ENCODE measurements at regions not wholly inside any gene's neighbourhood (a gene's known extent, or its start where the extent isn't known, plus 50 kb on each side); places are given as distances from the start of the nearest gene placed in this dataset.
A peak's percentile ranks its signal among the peaks of the same experiment; 100 is the strongest.
"Not testable (repeated sequence)": the region's sequence is repeated elsewhere in the genome, so short reads cannot be mapped to it uniquely, and the experiment has no call there.

DNA sequence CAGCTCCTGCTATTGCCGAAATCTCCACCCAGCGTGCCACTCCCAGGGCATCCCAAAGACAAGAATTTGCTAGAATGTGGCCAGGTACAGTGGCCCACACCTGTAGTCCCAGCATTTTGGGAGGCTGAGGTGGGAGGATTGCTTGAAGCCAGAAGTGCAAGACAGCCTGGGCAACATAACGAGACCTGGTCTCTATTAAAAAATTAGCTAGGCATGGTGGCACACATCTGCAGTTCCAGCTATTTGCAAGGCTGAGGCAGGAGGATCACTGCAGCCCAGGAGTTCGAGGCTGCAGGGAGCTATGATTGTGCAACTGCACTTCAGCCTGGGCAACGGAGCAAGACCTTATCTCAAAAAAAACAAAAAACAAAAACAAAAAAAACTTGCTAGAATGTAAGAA, 73.3 kb upstream of the LYZL2 start:
- DNase-seq: no peak

DNA sequence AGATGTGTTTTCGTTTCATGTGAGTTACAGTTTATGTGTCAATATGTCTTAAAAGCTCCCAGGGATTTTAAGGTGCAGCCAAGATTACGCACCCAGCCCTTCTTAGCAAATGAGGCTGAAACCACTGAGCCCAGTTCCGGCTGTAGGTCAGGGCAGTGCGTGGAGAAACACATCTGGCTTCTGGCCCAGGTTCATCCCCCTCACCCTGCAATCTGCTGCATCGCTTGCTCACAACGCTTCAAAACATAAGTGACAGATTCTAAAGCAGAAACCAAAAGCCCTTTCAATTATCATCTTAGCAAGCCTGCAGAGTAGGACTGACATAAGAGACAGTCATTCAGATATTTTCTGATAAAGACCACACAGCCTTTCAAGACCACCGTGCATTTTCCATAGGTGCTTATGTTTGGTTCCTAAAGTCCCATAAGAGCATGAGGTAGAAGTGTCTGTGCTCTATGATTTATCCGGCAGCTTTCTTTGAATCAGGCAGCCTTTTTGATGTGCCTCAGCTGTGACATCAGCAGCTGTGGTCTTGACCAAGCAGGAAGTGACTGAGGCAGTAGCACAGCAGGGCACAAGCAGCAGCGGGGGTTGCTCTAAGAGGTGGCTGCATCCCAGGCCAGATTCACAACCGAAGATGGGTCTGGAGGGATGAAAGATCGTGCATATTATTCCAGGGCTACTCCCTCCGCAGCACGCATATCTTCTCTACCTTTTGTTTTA, 72.1 kb upstream of the LYZL2 start:
- DNase-seq: no peak

DNA sequence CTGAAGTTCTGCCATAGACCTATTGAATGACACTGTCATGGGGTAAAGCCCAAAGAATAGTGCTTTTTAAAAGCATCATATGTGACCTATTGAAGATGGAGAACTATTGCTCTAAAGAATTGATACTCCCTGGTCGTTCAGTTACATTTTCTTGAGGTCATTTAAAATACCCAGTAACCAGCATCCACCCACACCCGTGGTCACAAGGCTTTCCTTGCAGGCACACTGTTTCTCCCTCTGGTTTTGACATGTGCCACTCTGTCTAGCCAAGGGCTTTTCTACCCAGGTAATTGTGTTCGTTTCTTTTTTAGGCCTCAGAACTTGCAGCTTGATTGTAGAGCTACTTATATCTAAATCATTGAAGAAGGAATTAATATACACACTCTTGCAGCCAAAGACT, 68.3 kb upstream of the LYZL2 start:
- no peak for DNase-seq

DNA sequence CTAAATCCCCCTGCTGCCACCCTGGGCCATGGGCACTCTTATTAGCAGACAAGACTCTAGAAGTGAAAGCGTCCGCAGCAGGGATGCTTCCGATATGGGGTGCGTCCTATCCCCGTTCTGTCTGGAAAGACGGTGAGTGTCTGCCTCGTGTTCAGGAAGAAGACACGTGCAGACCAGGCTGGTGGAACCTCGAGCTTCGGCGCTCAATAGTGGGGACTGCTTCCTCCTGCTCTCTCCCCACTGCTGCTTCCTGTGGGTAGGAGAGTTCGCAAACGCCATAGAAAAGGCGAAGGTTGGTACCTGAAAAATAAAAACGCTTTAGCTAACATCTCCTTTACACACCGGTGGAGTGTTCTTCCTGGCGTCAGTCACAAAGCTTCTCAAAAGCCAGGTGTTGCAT, 67.7 kb upstream of the LYZL2 start:
- DNase-seq: not testable (repeated sequence)

DNA sequence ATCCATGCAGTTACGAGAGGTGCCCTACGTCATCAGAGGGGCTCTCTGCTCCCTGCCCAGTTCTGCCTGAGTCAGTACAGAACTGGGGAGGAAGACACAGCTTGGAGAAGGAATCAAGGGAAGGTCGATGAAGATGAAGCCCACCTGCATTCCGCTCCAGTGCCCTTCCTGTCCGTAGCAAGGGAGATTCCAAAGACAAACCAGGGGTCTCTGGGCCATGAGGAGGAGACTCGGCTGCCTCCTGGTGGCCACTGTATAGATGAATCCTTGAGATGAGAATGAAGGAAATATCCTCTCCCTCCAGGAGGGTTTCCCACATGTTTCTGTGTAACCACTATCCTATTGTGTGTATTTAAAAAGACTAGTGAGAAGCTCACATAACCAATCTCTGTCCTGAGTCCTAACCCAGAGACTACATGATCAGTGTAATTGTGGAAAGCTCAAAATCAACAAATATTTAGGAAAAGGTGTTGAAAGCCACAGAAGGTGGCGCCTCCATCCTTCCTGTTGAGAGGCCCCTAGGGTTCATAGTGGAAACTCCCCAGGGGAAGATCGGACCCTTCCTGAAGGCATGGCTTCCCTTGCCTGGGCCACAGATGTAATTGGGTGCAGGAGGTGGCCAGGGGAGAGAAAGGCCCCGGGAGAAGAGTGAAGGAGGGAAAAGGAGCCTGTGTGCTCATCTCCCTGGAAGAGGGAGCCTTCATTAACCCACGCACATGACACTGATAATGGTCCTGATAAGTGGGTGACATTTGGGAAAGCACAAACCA, 67.0 kb upstream of the LYZL2 start:
- not testable (repeated sequence) for DNase-seq

DNA sequence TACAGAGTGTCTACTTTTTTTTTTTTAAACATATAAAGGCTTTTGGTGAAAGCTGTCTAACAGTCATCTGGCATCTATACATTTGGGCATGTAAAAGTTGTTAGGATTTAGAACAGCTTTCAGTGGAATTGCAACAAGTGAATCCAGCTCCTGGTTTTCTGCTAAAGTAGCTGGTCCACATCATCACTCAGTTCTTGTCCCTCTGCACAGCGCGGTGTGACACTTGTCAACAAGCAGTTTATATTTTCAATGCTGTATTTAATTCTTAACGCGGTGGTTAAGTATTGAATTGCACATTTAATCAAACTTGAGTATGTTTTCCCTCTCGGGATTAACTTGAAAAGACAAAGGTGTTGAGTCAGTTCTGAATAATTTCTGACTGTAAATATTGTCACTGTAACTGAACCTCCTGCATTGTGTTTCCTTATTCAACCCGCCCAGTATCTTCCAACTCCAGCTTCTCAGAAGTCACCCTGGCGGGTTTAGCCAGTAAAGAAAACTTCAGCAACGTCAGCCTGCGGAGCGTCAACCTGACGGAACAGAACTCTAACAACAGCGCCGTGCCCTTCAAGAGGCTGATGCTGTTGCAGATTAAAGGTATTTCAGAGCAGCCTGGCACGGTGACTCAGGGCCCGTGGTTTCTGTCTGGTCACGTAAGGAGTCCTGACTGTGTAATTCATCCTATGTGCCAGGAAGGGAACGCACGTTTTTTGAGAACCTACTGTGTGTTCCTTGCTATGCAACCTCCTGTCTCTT, 66.1 kb upstream of the LYZL2 start:
- DNase-seq: not testable (repeated sequence)

DNA sequence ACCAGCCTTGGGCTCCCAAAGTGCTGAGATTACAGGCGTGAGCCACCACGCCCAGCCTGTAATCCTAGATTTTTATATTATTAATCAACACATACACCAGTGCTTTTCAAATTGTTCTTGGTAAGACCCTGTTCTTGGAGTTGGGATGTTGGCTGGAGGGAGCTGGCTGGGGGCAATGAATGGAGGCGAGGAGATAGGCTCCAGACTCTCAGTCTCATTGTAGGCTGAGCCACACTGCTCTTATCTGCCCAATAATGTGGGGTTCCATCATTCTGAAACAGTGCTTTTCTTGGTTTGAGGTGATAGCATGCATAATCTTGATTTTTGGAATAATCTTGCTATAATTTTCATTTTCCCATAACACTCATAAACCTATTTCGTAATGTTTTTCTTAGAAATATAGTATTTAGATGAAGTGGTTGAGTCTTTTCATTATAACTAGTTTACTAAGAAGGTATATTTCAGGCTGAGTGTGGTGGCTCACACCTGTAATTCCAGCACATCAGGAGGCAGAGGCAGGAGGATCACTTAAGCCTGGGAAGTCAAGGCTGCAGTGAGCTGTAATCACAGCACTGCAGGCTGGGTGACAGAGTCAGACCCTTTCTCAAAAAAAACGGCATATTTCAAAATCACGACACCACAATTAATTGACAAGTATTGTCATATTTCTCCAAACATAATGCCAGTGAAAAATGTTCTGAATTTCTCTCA, 65.1 kb upstream of the LYZL2 start:
- no peak for DNase-seq

DNA sequence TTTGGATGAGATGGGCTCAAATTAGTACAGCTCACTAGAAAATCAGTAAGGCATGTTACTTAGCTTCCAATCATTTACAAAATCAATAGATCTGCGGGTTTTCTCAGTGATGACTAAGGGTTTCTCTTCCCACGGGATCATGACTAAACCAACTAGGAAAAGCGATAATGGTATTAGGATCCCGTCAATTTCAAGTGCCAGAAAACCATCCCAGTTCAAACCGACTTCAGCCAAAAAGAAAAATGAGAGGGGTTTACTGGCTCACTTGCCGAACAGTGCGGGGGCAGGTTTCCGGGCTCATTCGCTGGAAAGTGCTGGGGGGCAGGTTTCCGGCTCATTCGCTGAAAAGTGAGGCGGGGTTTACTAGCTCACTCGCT, 62.1 kb upstream of the LYZL2 start:
- DNase-seq: no peak

DNA sequence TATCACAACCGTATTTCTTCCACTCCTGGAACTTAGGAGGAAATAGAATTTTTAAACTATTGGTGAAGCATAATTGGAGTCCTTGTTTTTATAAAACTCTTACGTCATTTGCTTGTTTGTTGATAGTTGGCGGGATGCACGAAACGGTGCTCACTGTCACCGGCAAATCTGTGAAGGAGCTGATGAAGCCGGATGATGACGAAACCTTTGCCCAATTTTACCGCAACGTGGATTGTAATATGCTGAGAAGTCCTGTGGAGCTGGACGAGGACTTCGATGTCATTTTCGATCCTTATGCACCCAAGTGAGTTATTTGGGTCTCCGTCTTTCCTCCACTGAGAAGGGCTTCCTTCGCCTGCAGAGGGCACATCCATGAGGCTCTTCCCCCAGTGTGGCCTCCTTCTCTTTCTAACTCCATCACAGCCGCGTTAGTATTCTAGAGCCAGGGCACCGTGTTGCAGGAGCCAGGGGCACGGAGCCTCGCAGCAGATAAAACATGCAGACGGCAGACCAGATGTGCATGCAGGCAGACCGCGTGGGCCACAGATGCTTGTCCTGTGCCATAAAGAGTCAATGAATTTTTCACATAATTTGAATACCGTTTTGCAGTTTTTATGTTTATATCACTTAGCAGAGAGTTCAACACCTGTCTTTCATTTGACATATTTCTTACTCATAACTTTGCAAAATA, 61.5 kb upstream of the LYZL2 start:
- not testable (repeated sequence) for DNase-seq

DNA sequence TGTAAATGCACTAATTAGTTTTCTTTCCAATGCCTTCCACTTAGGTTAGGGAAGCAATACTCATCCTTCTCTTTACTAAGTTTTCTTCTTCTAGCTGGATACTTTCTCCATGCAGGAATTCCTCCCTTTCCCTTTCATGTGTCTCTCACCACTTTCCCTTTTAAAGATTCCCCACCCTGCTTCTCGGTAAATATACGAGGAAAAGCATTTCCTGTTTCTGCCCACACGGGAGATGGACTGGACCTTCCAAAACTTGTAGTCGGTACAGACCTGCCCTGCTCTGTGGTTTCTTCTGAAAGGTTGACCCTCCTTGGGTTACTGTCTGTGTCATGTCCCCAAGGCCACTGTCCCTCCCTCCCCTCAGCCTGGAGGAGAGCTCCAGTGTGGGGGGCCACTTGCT, 58.9 kb upstream of the LYZL2 start:
- no peak for DNase-seq

DNA sequence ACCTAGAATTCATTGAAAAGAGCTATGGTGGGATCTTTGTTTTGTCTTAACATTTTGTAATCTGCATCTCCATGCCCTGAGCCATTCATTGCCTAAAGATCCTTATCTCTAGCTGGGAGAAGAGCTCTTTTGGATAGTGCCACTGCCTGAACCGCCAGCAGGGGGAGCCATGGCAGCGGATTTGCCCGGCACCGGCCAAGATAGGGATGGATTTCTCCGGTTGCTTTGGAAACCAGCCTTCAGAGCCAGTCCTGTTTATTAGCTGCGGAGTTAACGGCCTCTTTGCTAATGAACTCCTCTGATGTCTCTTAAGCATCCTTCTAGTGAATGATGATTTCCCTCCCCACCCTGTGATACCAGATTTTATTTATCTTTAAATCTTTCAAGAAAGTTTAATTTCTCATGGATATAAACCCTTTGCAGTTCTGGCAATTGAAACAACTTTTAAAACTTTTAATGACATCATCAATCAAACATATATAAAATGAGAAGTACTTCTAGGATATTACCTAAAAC, 58.2 kb upstream of the LYZL2 start:
- peak in 51 of 56 donors; percentile 2 to 84 (median 42) for DNase-seq

DNA sequence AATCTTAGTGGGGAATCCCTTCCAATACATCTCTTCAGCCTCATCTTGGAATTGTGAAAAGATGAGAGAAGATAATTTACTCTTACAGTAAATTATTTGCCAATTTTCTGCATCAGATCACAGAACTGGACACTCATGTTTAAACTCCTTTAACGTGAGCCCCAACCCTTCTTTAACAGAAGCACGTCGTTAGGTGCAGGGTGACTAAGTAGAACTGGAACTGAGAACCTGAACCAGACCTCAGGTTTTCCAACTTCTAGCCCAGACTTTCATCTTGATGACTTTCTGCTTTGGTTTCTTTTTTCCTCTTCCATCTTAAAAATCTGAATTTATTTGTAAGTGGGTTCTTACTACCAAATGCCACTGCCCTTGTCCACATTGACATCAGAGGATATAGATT, 57.2 kb upstream of the LYZL2 start:
- DNase-seq: no peak

DNA sequence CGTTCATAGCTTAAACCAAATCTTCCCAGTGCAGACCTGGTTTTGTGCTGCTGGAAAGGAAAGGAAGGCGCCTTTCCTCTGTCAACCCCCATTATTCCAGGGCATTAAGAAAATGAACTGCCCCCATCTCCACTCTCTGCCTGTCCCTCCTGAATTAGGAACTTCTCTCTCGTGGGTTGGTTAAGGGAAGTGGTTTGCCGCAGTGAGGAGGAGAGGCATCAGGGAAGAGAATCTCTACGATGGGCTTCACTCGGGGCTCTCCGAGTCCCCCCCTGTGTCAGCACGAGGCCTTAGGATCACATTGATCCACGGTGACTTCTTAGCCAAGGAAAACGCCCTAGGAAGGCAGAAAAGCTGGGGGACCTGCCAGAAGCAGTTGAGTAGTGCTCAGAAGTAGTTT, 53.9 kb upstream of the LYZL2 start:
- DNase-seq: no peak

DNA sequence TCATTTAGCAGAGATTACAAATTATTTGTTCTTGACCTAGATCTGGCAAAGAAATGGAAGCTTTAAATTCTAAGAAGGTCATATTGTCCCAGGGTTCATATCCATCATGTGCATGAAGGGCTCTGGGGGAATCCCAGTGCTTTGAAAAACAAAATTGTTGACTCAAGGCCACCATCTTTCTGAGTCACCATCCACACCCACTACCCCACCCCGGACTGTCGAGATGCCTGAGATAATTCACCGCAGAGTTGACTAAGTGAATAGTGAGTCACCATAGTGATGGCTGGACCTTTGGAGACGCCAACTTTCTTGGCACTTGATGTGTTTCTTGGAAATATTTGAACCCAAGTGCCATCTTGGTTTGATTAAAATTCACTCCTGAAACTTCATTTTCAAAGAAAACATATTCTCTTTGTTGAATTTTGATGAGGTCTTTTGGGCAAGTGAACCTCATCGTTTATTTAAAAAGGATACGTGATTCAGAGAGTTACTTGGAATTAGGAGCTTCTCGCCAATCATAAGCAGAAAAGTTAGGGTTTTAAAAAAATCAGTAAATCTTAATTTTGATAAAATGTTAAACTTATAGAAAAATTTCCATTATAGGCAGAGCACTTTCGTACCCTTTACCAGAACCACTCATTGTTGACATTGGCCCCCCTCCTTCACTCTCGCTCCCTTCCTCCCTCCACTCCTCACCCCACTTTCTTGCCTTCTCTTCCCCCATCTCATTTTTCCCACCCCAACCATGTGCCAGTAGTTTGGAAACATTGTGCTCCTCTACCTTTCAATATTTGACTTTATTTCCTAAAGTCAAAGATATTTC, 53.0 kb upstream of the LYZL2 start:
- DNase-seq: not testable (repeated sequence)

DNA sequence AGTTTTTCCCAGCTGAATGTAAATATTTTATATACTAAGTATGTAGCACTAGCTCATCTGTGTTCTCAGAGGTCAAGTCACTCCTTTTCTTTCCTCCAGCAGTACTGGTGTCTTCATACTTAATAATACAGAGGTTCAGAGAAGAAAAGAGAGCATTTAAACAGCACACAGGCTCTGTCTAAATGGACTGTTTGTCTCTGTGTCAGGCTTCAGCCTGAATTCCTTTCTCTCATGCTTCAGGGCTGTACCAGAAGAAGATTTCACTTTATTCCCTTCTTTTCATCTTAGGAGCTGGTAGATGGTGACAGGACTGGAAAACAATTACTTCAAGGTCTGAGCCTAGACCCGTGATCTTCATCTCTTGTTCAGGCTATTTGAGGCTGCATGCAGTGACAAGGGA, 51.4 kb upstream of the LYZL2 start:
- no peak for DNase-seq

All from amygdala (tissue), 56 donors.